ENCODE measurements at regions not wholly inside any gene's neighbourhood (a gene's known extent, or its start where the extent isn't known, plus 50 kb on each side); places are given as distances from the start of the nearest gene placed in this dataset.

DNA sequence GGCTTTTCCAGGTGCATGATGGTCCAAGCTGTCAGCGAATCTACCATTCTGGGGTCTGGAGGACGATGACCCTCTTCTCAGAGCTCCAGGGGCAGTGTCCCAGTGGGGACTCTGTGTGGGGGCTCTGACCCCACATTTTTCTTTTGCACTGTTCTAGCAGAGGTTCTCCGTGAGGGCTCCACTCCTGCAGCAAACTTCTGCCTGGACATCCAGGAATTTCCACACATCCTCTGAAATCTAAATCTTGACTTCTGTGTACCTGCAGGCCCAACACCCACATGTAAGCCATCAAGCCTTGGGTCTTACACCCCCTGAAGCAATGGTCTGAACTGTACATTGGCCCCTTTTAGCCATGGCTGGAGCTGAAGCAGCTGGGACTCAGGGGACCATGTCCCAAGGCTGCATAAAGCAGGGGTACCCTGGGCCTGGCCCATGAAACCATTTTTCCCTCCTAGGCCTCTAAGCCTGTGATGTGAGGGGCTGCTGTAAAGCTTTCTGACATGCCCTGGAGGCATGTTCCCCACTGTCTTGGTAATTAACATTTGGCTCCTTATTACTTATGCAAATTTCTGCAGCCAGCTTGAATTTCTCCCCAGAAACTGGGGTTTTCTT lies 86.9 kb downstream of the ZNF783 start:
- TF ChIP-seq CTCF (IDR thresholded peaks at IDR 0.05; ENCODE audit: low read depth, low read length) (no peak), POLR2A (IDR thresholded peaks at IDR 0.05; ENCODE audit: extremely low read depth, insufficient read length) (no peak), MYC (IDR thresholded peaks at IDR 0.05; ENCODE audit: low read depth, low read length) (no peak)
